Esophagus muscularis mucosa (tissue), 4 donors: ENCODE measurements at regions not wholly inside any gene's neighbourhood (a gene's known extent, or its start where the extent isn't known, plus 50 kb on each side); places are given as distances from the start of the nearest gene placed in this dataset.

Experiments used
- DNase-seq: peaks from one replicate; pipeline ENCODE4 v3.0.0-alpha.2; 2017; ENCODE audit errors: extremely low spot score
- H3K27ac ChIP-seq, 4 donors: fragments of 200-600 bp; sonication (generic); replicated peaks in 1 of 4; 1 replicate in 3 of 4; 2 replicates in 1 of 4; pipeline ENCODE4 v1.5.1; 2016 to 2019; ENCODE audit warnings: mild to moderate bottlenecking in 1 of 4
- H3K27me3 ChIP-seq, 4 donors: fragments of 200-600 bp; sonication (generic); one replicate each; pipeline versions ENCODE4 v1.5.1 to v1.6.0; 2016 to 2019
- H3K36me3 ChIP-seq, 4 donors: fragments of 200-600 bp; sonication (generic); one replicate each; pipeline ENCODE4 v1.5.1; 2016 to 2019
- H3K4me1 ChIP-seq, 4 donors: fragments of 200-600 bp; sonication (generic); one replicate each; pipeline ENCODE4 v1.5.1; 2016 to 2019
- H3K4me3 ChIP-seq, 4 donors: fragments of 200-600 bp; sonication (generic); 1 replicate in 2 of 4; 2 replicates in 2 of 4; pipeline ENCODE4 v1.5.1; 2016 to 2019; ENCODE audit warnings: mild to moderate bottlenecking in 4 of 4, moderate library complexity in 1 of 4
- H3K9me3 ChIP-seq, 4 donors: fragments of 200-600 bp; sonication (generic); 1 replicate in 3 of 4; 2 replicates in 1 of 4; pipeline ENCODE4 v1.5.1; 2016 to 2019
- CTCF ChIP-seq, 3 experiments: fragments of 200-600 bp in 2 of 3; fragments of 450-650 bp in 1 of 3; sonication (generic) in 2 of 3; IDR thresholded peaks; one replicate each; pipeline ENCODE4 v1.5.1; 2017 to 2019; ENCODE audit warnings: antibody characterized with exemption in 3 of 3, mild to moderate bottlenecking in 2 of 3, moderate library complexity in 1 of 3
- EP300 ChIP-seq: sonication (generic); formaldehyde crosslinking; IDR thresholded peaks from one replicate; pipeline ENCODE4 v1.6.1; 2017; ENCODE audit warnings: antibody characterized with exemption
- POLR2A ChIP-seq: fragments of 450-650 bp; IDR thresholded peaks from one replicate; pipeline ENCODE4 v1.6.1; 2017; ENCODE audit warnings: antibody characterized with exemption, moderate library complexity, mild to moderate bottlenecking, low read depth
- POLR2AphosphoS5 ChIP-seq, 2 donors: sonication (generic); formaldehyde crosslinking; IDR thresholded peaks; one replicate each; pipeline ENCODE4 v1.6.1; 2017; ENCODE audit warnings: antibody characterized with exemption in 2 of 2
- WGBS: methylation state at CpG from one replicate; pipeline ENCODE4 v1.1.5; 2018; 5-methylcytosine and 5-hydroxymethylcytosine counted together
- intact Hi-C: fragments of 100-400 bp; cut with DNase I; formaldehyde crosslinking; loops from one replicate; pipeline ENCODE4 v1.15.1; 2023

- intact Hi-C loops = no loop called here
- Histone ChIP-seq H3K4me1 (no peaks in the 10 kb centered on the region), H3K27ac (no peak overlapping the region), H3K9me3 (peaks cover 0 to 10% (median 3%) of the 10 kb centered on the region in 4 donors), H3K27me3 (peaks cover 0 to 52% (median 0%) of the 10 kb centered on the region in 4 donors), H3K4me3 (no peak overlapping the region), H3K36me3 (no peaks in the 10 kb centered on the region)
- no peak for DNase-seq
- TF ChIP-seq EP300 = no peak
- no peak for TF ChIP-seq POLR2AphosphoS5 (IDR thresholded peaks at IDR 0.05)
- no peak for TF ChIP-seq POLR2A
- TF ChIP-seq CTCF (IDR thresholded peaks at IDR 0.05) = no peak
- WGBS = 77% methylated on average over 9 of the region's 9 CpGs
Measured at GRCh38 chr12:130216031-130216430, 53.8 kb downstream of the FZD10 start.

GRCh38 chr12:130218682-130219081 lies 56.4 kb downstream of the FZD10 start:
- peaks cover 0 to 62% (median 0%) of the 10 kb centered on the region in 4 donors for H3K27me3 ChIP-seq
- DNase-seq = no peak
- no peaks in the 10 kb centered on the region for H3K4me1 ChIP-seq
- H3K4me3 ChIP-seq = no peak overlapping the region
- TF ChIP-seq POLR2A (no peak), EP300 (no peak), CTCF (IDR thresholded peaks at IDR 0.05) (no peak), POLR2AphosphoS5 (IDR thresholded peaks at IDR 0.05) (no peak)
- peaks cover 0 to 17% (median 0%) of the 10 kb centered on the region in 4 donors for H3K9me3 ChIP-seq
- no peak overlapping the region for H3K27ac ChIP-seq
- intact Hi-C loops = no loop called here
- WGBS = 89% methylated on average over 12 of the region's 12 CpGs
- no peaks in the 10 kb centered on the region for H3K36me3 ChIP-seq

DNA sequence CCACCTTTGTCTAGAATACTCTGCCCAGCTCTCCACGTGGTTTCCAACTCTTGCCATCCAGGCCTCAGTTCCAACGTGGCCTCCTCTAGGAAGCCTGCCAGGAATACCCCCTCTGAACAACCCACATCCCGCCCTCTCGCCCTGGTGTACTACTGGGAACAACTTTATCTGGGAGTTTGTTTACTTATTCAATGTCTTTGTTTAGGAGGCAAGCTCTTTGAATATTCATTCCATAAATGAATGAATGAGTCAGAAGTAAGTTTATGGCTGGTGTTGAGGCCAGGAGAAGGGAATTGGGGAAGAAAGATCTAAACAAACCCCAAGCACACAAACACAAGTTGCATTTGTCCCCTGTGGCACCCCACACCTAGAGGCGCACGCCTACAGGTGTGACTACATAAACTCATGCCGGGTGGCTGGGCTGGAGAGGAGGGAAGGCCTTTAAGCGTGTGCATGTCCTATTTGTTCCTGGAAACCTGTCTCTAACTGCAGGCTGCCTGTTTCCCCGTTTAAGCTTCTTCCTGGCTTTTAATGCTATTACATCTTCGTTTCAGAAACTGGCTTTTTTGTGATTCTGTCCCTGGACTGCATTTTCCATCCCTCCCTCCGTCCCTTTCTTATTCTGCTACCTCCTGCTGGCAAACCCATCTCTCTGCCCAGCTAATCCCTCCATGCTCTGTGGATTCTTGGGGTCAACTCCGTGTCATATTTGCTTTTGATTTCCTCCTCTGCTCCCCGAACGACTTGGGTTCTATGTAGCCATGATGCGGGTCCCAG lies 57.9 kb downstream of the FZD10 start:
- Histone ChIP-seq H3K27ac (no peak overlapping the region), H3K4me1 (no peaks in the 10 kb centered on the region), H3K4me3 (no peak overlapping the region), H3K36me3 (no peaks in the 10 kb centered on the region), H3K27me3 (peaks cover 0 to 63% (median 0%) of the 10 kb centered on the region in 4 donors), H3K9me3 (peaks cover 0 to 17% (median 0%) of the 10 kb centered on the region in 4 donors)
- intact Hi-C loops = no loop called here
- no peak for DNase-seq
- no peak for TF ChIP-seq POLR2A
- no peak for TF ChIP-seq CTCF (IDR thresholded peaks at IDR 0.05)
- no peak for TF ChIP-seq EP300
- TF ChIP-seq POLR2AphosphoS5 (IDR thresholded peaks at IDR 0.05) = no peak
- WGBS = 30% methylated on average over 15 of the region's 15 CpGs

GRCh38 chr12:130220706-130221100 lies 58.4 kb downstream of the FZD10 start:
- Histone ChIP-seq H3K27me3 (peaks cover 0 to 63% (median 0%) of the 10 kb centered on the region in 4 donors), H3K4me1 (no peaks in the 10 kb centered on the region), H3K27ac (no peak overlapping the region), H3K9me3 (peaks cover 0 to 17% (median 0%) of the 10 kb centered on the region in 4 donors), H3K4me3 (no peak overlapping the region), H3K36me3 (no peaks in the 10 kb centered on the region)
- intact Hi-C loops = no loop called here
- WGBS = 38% methylated on average over 9 of the region's 9 CpGs
- DNase-seq = no peak
- TF ChIP-seq EP300 (no peak), CTCF (IDR thresholded peaks at IDR 0.05) (no peak), POLR2A (no peak), POLR2AphosphoS5 (IDR thresholded peaks at IDR 0.05) (no peak)
